Vagina (tissue), 2 donors: ENCODE measurements at regions not wholly inside any gene's neighbourhood (a gene's known extent, or its start where the extent isn't known, plus 50 kb on each side); places are given as distances from the start of the nearest gene placed in this dataset.

Experiments used
- DNase-seq, 2 donors: peaks; one replicate each; pipeline ENCODE4 v3.0.0-alpha.2; 2017; ENCODE audit errors: extremely low spot score in 2 of 2
- H3K27ac ChIP-seq: fragments of 200-600 bp; sonication (generic); one replicate; pipeline ENCODE4 v1.5.1; 2019
- H3K27me3 ChIP-seq: fragments of 200-600 bp; sonication (generic); one replicate; pipeline ENCODE4 v1.5.1; 2019
- H3K36me3 ChIP-seq, 2 donors: fragments of 200-600 bp; sonication (generic); one replicate each; pipeline ENCODE4 v1.5.1; 2017 to 2019
- H3K4me1 ChIP-seq: fragments of 200-600 bp; sonication (generic); one replicate; pipeline ENCODE4 v1.5.1; 2019
- H3K4me3 ChIP-seq, 2 donors: fragments of 200-600 bp; sonication (generic); 1 replicate in 1 of 2; 2 replicates in 1 of 2; pipeline ENCODE4 v1.5.1; 2016 to 2019
- H3K9me3 ChIP-seq: fragments of 200-600 bp; sonication (generic); one replicate; pipeline ENCODE4 v1.5.1; 2019
- POLR2A ChIP-seq, 2 donors: fragments of 450-650 bp; IDR thresholded peaks; one replicate each; pipeline ENCODE4 v1.6.1; 2017; ENCODE audit warnings: antibody characterized with exemption in 2 of 2, mild to moderate bottlenecking in 2 of 2, moderate library complexity in 2 of 2
- POLR2AphosphoS5 ChIP-seq, 2 donors: sonication (generic); formaldehyde crosslinking; IDR thresholded peaks; one replicate each; pipeline ENCODE4 v1.9.0; 2017; ENCODE audit warnings: antibody characterized with exemption in 2 of 2, mild to moderate bottlenecking in 2 of 2, low read depth in 1 of 2; ENCODE audit not compliant: insufficient read depth in 1 of 2
- intact Hi-C: fragments of 100-400 bp; cut with DNase I; formaldehyde crosslinking; loops from one replicate; pipeline ENCODE4 v1.15.1; 2023
- TF ChIP-seq, protein P1 (sequence below), 3 experiments: fragments of 450-650 bp in 2 of 3; fragments of 200-600 bp in 1 of 3; sonication (generic) in 1 of 3; IDR thresholded peaks; one replicate each; pipeline ENCODE4 v1.5.1; 2017 to 2019; ENCODE audit warnings: antibody characterized with exemption in 3 of 3, mild to moderate bottlenecking in 2 of 3, moderate library complexity in 2 of 3

DNA sequence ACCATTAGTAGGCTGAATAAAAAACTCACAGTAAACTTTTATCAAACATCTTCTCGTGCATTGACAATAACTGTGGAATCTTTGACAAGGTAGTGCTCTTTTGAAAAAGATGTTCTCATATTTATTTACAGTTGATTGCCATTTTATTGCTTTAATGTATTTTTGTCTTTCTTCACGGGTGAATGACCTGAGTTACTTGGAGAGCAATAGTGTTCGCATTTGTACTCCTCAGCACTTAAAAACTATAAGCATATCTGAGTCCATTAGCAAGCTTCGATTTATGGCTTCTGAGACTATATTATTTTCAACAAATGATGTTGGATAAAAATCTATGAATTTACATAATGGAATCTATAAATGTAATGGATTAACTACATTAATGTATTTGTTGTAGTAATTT, 1012.3 kb downstream of the CDH9 start:
- H3K4me1 ChIP-seq, result no peaks in the 10 kb centered on the region
- intact Hi-C loops, result no loop called here
- TF ChIP-seq POLR2AphosphoS5 (IDR thresholded peaks at IDR 0.05; ENCODE audit: insufficient read depth in 1 of 2, low read depth in 1 of 2), result no peak
- no peak for TF ChIP-seq POLR2A (IDR thresholded peaks at IDR 0.05)
- TF ChIP-seq, protein P1, sequence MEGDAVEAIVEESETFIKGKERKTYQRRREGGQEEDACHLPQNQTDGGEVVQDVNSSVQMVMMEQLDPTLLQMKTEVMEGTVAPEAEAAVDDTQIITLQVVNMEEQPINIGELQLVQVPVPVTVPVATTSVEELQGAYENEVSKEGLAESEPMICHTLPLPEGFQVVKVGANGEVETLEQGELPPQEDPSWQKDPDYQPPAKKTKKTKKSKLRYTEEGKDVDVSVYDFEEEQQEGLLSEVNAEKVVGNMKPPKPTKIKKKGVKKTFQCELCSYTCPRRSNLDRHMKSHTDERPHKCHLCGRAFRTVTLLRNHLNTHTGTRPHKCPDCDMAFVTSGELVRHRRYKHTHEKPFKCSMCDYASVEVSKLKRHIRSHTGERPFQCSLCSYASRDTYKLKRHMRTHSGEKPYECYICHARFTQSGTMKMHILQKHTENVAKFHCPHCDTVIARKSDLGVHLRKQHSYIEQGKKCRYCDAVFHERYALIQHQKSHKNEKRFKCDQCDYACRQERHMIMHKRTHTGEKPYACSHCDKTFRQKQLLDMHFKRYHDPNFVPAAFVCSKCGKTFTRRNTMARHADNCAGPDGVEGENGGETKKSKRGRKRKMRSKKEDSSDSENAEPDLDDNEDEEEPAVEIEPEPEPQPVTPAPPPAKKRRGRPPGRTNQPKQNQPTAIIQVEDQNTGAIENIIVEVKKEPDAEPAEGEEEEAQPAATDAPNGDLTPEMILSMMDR (IDR thresholded peaks at IDR 0.05), result no peak
- H3K27me3 ChIP-seq, result no peaks in the 10 kb centered on the region
- H3K27ac ChIP-seq, result no peak overlapping the region
- H3K9me3 ChIP-seq, result no peaks in the 10 kb centered on the region
- H3K4me3 ChIP-seq, result no peak overlapping the region
- DNase-seq, result no peak
- H3K36me3 ChIP-seq, result no peaks in the 10 kb centered on the region

DNA sequence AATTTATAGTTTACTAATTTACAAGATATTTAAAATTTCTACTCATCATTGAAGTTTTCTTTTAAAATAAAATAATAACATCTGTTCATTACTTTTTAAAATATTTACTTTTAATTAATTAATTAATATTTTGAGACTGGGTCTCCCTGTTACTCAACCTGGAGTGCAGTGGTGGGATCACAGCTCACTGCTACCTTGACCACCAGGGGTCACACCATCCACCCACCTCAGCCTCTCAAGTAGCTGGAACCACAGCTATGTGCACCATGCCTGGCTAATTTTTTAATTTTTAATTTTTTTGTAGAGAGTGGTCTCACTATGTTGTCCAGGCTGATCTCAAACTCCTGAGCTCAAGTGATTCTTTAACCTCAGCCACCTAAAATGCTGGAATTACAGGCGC, 1013.6 kb downstream of the CDH9 start:
- Histone ChIP-seq H3K36me3 (no peaks in the 10 kb centered on the region), H3K9me3 (no peaks in the 10 kb centered on the region), H3K4me3 (no peak overlapping the region), H3K4me1 (no peaks in the 10 kb centered on the region), H3K27ac (no peak overlapping the region), H3K27me3 (no peaks in the 10 kb centered on the region)
- intact Hi-C loops, result no loop called here
- no peak for DNase-seq
- TF ChIP-seq, protein P1 (IDR thresholded peaks at IDR 0.05), result no peak
- TF ChIP-seq POLR2AphosphoS5 (IDR thresholded peaks at IDR 0.05; ENCODE audit: insufficient read depth in 1 of 2, low read depth in 1 of 2) (no peak), POLR2A (IDR thresholded peaks at IDR 0.05) (no peak)

DNA sequence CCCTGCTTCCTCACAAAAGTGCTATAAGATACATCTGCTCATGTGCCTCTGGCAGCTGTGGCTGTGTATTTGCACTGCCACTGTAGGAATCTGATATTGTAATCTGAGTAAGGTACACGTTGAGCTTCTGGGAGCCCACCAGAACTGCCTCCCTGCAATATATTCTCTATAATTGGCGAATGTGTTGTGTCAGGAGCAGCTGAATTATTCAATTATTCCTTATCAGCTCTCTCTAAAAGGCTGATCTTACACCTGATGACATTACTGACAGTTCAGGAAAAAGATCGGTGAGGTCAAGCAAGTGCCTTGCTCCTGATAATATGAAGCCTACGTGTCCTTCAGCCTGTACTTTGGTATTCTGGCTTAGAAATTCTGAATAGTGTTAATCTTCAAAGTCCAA, 1015.0 kb downstream of the CDH9 start:
- intact Hi-C loops, result no loop called here
- H3K4me3 ChIP-seq, result no peak overlapping the region
- no peak for DNase-seq
- H3K27me3 ChIP-seq, result no peaks in the 10 kb centered on the region
- H3K4me1 ChIP-seq, result no peaks in the 10 kb centered on the region
- H3K27ac ChIP-seq, result no peak overlapping the region
- TF ChIP-seq, protein P1 (IDR thresholded peaks at IDR 0.05), result no peak
- no peak for TF ChIP-seq POLR2AphosphoS5 (IDR thresholded peaks at IDR 0.05; ENCODE audit: insufficient read depth in 1 of 2, low read depth in 1 of 2)
- TF ChIP-seq POLR2A (IDR thresholded peaks at IDR 0.05), result no peak
- no peaks in the 10 kb centered on the region for H3K9me3 ChIP-seq
- H3K36me3 ChIP-seq, result no peaks in the 10 kb centered on the region

DNA sequence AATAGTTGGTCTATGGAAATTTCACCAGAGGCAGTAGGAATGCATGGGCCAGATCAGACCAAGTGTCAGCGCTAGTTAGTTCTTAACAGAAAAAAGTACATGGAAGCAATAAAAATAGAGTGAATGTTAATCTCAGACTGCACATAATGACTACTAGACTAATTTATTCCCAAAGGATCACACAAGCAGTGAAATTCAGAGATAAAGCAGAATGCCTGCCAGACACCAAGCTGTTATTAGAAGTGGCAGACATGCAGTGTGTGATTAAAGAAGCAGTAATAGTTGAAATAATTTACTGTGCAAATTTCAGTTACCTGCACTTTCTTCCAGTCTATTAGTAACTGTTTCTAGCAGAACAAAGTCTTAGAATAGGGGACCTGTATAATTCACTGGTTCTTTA, 1024.2 kb downstream of the CDH9 start:
- H3K4me3 ChIP-seq, result no peak overlapping the region
- intact Hi-C loops, result no loop called here
- no peaks in the 10 kb centered on the region for H3K27me3 ChIP-seq
- H3K9me3 ChIP-seq, result no peaks in the 10 kb centered on the region
- H3K27ac ChIP-seq, result no peak overlapping the region
- H3K4me1 ChIP-seq, result no peaks in the 10 kb centered on the region
- H3K36me3 ChIP-seq, result no peaks in the 10 kb centered on the region
- DNase-seq, result no peak
- TF ChIP-seq POLR2A (IDR thresholded peaks at IDR 0.05) (no peak), POLR2AphosphoS5 (IDR thresholded peaks at IDR 0.05; ENCODE audit: insufficient read depth in 1 of 2, low read depth in 1 of 2) (no peak)
- TF ChIP-seq, protein P1 (IDR thresholded peaks at IDR 0.05), result no peak

DNA sequence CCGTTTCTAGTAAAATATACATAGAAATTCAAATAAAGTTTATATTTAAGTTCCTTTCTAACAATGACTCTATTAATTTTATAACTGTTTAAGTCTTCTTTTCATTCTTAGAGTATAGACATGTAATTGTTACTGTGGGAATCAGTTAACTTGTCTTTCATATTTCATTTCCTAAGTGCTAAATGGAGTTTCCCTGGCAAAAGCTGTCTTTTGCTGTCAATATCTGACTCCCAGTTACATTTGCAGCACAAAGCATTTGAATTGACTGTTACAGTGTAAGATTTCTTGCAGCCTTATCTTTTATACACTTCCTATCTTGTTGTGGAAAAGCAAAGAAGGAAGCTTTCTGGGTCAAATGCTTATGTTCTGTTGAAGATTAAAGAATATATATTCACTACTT, 1026.3 kb downstream of the CDH9 start:
- H3K27me3 ChIP-seq, result no peaks in the 10 kb centered on the region
- TF ChIP-seq POLR2AphosphoS5 (IDR thresholded peaks at IDR 0.05; ENCODE audit: insufficient read depth in 1 of 2, low read depth in 1 of 2) (no peak), POLR2A (IDR thresholded peaks at IDR 0.05) (no peak)
- TF ChIP-seq, protein P1 (IDR thresholded peaks at IDR 0.05), result no peak
- H3K9me3 ChIP-seq, result no peaks in the 10 kb centered on the region
- H3K4me3 ChIP-seq, result no peak overlapping the region
- no peak for DNase-seq
- H3K4me1 ChIP-seq, result no peaks in the 10 kb centered on the region
- intact Hi-C loops, result no loop called here
- H3K27ac ChIP-seq, result no peak overlapping the region
- H3K36me3 ChIP-seq, result no peaks in the 10 kb centered on the region
